Panc1 (cell line): ENCODE measurements at regions not wholly inside any gene's neighbourhood (a gene's known extent, or its start where the extent isn't known, plus 50 kb on each side); places are given as distances from the start of the nearest gene placed in this dataset.

Experiments used
- ATAC-seq: fragments of 200-7000 bp; cut with Tn5 transposase; 2 replicates; pipeline ENCODE4 v1.9.1; 2020; ENCODE audit warnings: mild to moderate bottlenecking, moderate library complexity
- BruUV-seq: library from RNA; stranded (reverse); fragments of 400-500 nt; replicated peaks from 2 replicates; lab custom pipeline; 2021; lab: Mats Ljungman, UMichigan
- CTCF ChIA-PET: fragments of 300-600 bp; sonication (Branson Sonifier 250); formaldehyde crosslinking; loops from one replicate; lab custom pipeline; 2022; ENCODE audit warnings: antibody characterized with exemption; lab: Charles Lee
- POLR2A ChIA-PET: fragments of 300-600 bp; sonication (Branson Sonifier 250); formaldehyde crosslinking; loops from one replicate; lab custom pipeline; 2022; ENCODE audit warnings: antibody characterized with exemption; lab: Charles Lee
- DNase-seq: peaks from one replicate; pipeline ENCODE4 v3.0.0-alpha.2; 2010; ENCODE audit warnings: low read depth, low spot score
- H3K27ac ChIP-seq: 2 replicates; pipeline ENCODE4 v1.5.1; 2011; ENCODE audit warnings: mild to moderate bottlenecking, low read length, inconsistent platforms
- H3K27me3 ChIP-seq: fragments of 200-500 bp; sonication (Bioruptor generic); 2 replicates; pipeline ENCODE4 v1.6.0; 2014; ENCODE audit warnings: low read length, inconsistent platforms; ENCODE audit not compliant: control insufficient read depth, insufficient read depth
- H3K36me3 ChIP-seq: fragments of 200-500 bp; sonication (Bioruptor generic); 2 replicates; pipeline ENCODE4 v1.5.1; 2014; ENCODE audit warnings: inconsistent platforms, mild to moderate bottlenecking, low read length, moderate library complexity; ENCODE audit not compliant: control insufficient read depth, insufficient read depth
- H3K4me1 ChIP-seq: 2 replicates; pipeline ENCODE4 v1.5.1; 2011; ENCODE audit warnings: inconsistent platforms, mild to moderate bottlenecking, low read length, moderate library complexity; ENCODE audit not compliant: control insufficient read depth, insufficient read depth
- H3K4me3 ChIP-seq, 2 experiments: 2 replicates each; pipeline ENCODE4 v1.5.1; 2011 to 2012; ENCODE audit warnings: low read depth in 2 of 2, low read length in 2 of 2, mild to moderate bottlenecking in 2 of 2, inconsistent platforms in 1 of 2, moderate library complexity in 1 of 2
- H3K9me3 ChIP-seq: fragments of 200-500 bp; sonication (Bioruptor generic); 2 replicates; pipeline ENCODE4 v1.5.1; 2014; ENCODE audit warnings: low read depth, mild to moderate bottlenecking, inconsistent platforms, low read length, moderate library complexity; ENCODE audit not compliant: control insufficient read depth, insufficient read depth
- POLR2AphosphoS5 ChIP-seq: IDR thresholded peaks from 2 replicates; pipeline ENCODE4 v1.6.1; 2012; ENCODE audit warnings: mild to moderate bottlenecking, low read depth, low read length, moderate library complexity
- SIN3A ChIP-seq: IDR thresholded peaks from 2 replicates; pipeline ENCODE4 v1.6.1; 2012; ENCODE audit warnings: low read depth, mild to moderate bottlenecking, low read length, moderate library complexity, borderline replicate concordance; ENCODE audit not compliant: insufficient read depth
- TCF7L2 ChIP-seq: IDR thresholded peaks from 2 replicates; pipeline ENCODE4 v1.6.1; 2011; ENCODE audit warnings: mild to moderate bottlenecking, low read depth, low read length, inconsistent platforms
- in situ Hi-C: cut with HindIII; loops from 2 replicates; pipeline ENCODE4 v1.10.0; 2016; ENCODE audit warnings: low sequenced_read_pairs, low pct_unique_long_range_greater_than_20kb
- intact Hi-C: fragments of 100-400 bp; cut with micrococcal nuclease; formaldehyde crosslinking; loops from one replicate; pipeline ENCODE4 v1.10.0; 2022; ENCODE audit not compliant: unreplicated experiment
- TF ChIP-seq, protein P1 (sequence below): fragments of 450-650 bp; IDR thresholded peaks from 2 replicates; pipeline ENCODE4 v1.5.1; 2017; ENCODE audit warnings: mild to moderate bottlenecking
- TF ChIP-seq, protein P2 (sequence below), 2 experiments: IDR thresholded peaks; 2 replicates each; pipeline ENCODE4 v1.6.1; 2011 to 2012; ENCODE audit warnings: low read depth in 2 of 2, control low read depth in 1 of 2, low read length in 1 of 2, mild to moderate bottlenecking in 1 of 2, moderate library complexity in 1 of 2; ENCODE audit not compliant: insufficient read depth in 1 of 2

DNA sequence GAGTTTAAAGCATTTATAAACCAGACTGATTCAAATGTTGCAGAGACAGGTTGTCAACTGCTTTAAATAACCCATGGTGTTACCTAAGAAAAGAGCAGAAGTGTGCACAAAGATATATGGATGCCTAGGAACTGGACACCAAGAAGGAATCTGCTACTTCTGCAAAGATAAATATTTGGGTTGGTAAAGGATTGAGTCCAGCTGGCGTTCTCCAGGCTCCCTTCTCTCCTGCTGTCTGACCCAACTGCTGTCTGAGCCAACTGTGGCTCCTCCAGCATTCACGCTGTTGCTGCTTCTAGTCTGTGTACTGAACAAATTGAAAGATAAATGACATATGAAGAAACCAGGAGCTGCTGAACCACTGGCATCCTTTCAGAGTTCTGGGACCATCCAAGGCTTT, 1167.8 kb upstream of the PRKX start:
- in situ Hi-C loops = no loop called here
- H3K27ac ChIP-seq = no peak overlapping the region
- no peaks in the 10 kb centered on the region for H3K4me1 ChIP-seq
- H3K27me3 ChIP-seq = no peaks in the 10 kb centered on the region
- H3K4me3 ChIP-seq = no peak overlapping the region
- CTCF ChIA-PET = no interaction called here
- TF ChIP-seq SIN3A = no peak
- TF ChIP-seq, protein P1, sequence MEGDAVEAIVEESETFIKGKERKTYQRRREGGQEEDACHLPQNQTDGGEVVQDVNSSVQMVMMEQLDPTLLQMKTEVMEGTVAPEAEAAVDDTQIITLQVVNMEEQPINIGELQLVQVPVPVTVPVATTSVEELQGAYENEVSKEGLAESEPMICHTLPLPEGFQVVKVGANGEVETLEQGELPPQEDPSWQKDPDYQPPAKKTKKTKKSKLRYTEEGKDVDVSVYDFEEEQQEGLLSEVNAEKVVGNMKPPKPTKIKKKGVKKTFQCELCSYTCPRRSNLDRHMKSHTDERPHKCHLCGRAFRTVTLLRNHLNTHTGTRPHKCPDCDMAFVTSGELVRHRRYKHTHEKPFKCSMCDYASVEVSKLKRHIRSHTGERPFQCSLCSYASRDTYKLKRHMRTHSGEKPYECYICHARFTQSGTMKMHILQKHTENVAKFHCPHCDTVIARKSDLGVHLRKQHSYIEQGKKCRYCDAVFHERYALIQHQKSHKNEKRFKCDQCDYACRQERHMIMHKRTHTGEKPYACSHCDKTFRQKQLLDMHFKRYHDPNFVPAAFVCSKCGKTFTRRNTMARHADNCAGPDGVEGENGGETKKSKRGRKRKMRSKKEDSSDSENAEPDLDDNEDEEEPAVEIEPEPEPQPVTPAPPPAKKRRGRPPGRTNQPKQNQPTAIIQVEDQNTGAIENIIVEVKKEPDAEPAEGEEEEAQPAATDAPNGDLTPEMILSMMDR = no peak
- no peak for TF ChIP-seq TCF7L2
- TF ChIP-seq, protein P2, sequence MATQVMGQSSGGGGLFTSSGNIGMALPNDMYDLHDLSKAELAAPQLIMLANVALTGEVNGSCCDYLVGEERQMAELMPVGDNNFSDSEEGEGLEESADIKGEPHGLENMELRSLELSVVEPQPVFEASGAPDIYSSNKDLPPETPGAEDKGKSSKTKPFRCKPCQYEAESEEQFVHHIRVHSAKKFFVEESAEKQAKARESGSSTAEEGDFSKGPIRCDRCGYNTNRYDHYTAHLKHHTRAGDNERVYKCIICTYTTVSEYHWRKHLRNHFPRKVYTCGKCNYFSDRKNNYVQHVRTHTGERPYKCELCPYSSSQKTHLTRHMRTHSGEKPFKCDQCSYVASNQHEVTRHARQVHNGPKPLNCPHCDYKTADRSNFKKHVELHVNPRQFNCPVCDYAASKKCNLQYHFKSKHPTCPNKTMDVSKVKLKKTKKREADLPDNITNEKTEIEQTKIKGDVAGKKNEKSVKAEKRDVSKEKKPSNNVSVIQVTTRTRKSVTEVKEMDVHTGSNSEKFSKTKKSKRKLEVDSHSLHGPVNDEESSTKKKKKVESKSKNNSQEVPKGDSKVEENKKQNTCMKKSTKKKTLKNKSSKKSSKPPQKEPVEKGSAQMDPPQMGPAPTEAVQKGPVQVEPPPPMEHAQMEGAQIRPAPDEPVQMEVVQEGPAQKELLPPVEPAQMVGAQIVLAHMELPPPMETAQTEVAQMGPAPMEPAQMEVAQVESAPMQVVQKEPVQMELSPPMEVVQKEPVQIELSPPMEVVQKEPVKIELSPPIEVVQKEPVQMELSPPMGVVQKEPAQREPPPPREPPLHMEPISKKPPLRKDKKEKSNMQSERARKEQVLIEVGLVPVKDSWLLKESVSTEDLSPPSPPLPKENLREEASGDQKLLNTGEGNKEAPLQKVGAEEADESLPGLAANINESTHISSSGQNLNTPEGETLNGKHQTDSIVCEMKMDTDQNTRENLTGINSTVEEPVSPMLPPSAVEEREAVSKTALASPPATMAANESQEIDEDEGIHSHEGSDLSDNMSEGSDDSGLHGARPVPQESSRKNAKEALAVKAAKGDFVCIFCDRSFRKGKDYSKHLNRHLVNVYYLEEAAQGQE (IDR thresholded peaks at IDR 0.05; ENCODE audit: insufficient read depth in 1 of 2, low read depth in 2 of 2, low read length in 1 of 2) = no peak
- TF ChIP-seq POLR2AphosphoS5 = no peak
- DNase-seq = no peak
- H3K9me3 ChIP-seq = no peaks in the 10 kb centered on the region
- intact Hi-C loops = no loop called here
- H3K36me3 ChIP-seq = no peaks in the 10 kb centered on the region
- no TSS peak for BruUV-seq
- POLR2A ChIA-PET = no interaction called here
- no peak for ATAC-seq

DNA sequence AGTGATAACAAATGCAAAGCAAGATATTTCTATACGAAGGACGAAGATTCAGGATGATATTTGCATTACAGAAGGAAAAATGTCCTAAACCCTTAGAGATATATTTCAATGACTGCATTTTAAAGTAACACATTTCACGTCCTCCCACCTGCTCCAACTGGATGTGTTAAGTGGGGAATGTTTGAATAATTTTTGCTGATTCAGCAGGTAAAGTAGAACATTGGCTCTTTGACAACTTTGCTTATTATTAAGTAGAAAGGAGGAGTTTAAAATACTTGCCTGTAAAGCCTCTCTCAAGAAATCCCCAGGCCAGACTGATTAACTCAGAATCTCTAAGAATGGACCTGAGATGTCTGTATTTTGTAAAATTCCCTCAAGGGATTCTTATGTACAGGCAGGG, 1165.2 kb upstream of the PRKX start:
- intact Hi-C loops = no loop called here

More for the DNA sequence above, 1165.2 kb upstream of the PRKX start:
- Histone ChIP-seq H3K4me3 (no peak overlapping the region), H3K4me1 (no peaks in the 10 kb centered on the region), H3K9me3 (no peaks in the 10 kb centered on the region), H3K36me3 (no peaks in the 10 kb centered on the region), H3K27me3 (no peaks in the 10 kb centered on the region), H3K27ac (no peak overlapping the region)
- in situ Hi-C loops = no loop called here
- no TSS peak for BruUV-seq
- TF ChIP-seq SIN3A (no peak), TCF7L2 (no peak), POLR2AphosphoS5 (no peak)
- TF ChIP-seq, protein P2 (IDR thresholded peaks at IDR 0.05; ENCODE audit: insufficient read depth in 1 of 2, low read depth in 2 of 2, low read length in 1 of 2) = no peak
- TF ChIP-seq, protein P1 = no peak
- ATAC-seq = no peak
- CTCF ChIA-PET = no interaction called here
- POLR2A ChIA-PET = no interaction called here
- no peak for DNase-seq
